HepG2 (cell line): ENCODE measurements at regions not wholly inside any gene's neighbourhood (a gene's known extent, or its start where the extent isn't known, plus 50 kb on each side); places are given as distances from the start of the nearest gene placed in this dataset.

Experiments
- ATAC-seq: fragments of 200-7000 bp; cut with Tn5 transposase; 3 replicates; pipeline ENCODE4 v1.9.1; 2020; ENCODE audit warnings: mild to moderate bottlenecking, moderate library complexity
- BruUV-seq: library from RNA; stranded (reverse); fragments of 400-500 nt; replicated peaks from 2 replicates; lab custom pipeline; 2021; lab: Mats Ljungman, UMichigan
- CTCF ChIA-PET: fragments of 300-600 bp; formaldehyde crosslinking; extraction: SDS; loops from one replicate; lab custom pipeline; 2021; ENCODE audit warnings: low total read pairs, inconsistent platforms, low intra/inter-chr PET ratio; lab: Yijun Ruan, JAX
- POLR2A ChIA-PET: fragments of 350-600 bp; sonication (Branson Sonifier 250); formaldehyde crosslinking; loops from one replicate; lab custom pipeline; 2020; ENCODE audit warnings: antibody characterized with exemption, inconsistent platforms; lab: Yijun Ruan, JAX
- DNase-seq: peaks from one replicate; pipeline ENCODE4 v3.0.0-alpha.2; 2015; ENCODE audit warnings: low spot score
- FAIRE-seq: peaks from 3 replicates; lab custom pipeline; 2011; peaks lifted over from hg19 to GRCh38; lab: Jason Lieb, UNC
- H2AFZ ChIP-seq: one replicate; pipeline ENCODE4 v1.6.1; 2011; ENCODE audit warnings: low read length, inconsistent platforms
- H3K27ac ChIP-seq: fragments of 300-600 bp; 3 replicates; pipeline ENCODE4 v1.8.0; 2011; ENCODE audit warnings: mixed run types, mild to moderate bottlenecking, mixed read lengths, low read length, inconsistent platforms; ENCODE audit not compliant: insufficient read depth; ENCODE audit errors: extremely low read length
- H3K27me3 ChIP-seq, 2 experiments: fragments of 200-600 bp in 1 of 2; 2 replicates in 1 of 2; 3 replicates in 1 of 2; pipeline versions ENCODE4 v1.6.0 to v1.8.0; 2011; ENCODE audit warnings: low read length in 2 of 2, mild to moderate bottlenecking in 2 of 2, moderate library complexity in 2 of 2, inconsistent platforms in 1 of 2; ENCODE audit not compliant: insufficient read depth in 2 of 2, control insufficient read depth in 1 of 2
- H3K36me3 ChIP-seq, 2 experiments: fragments of 200-600 bp in 1 of 2; replicated peaks in 1 of 2; 2 replicates in 1 of 2; 3 replicates in 1 of 2; pipeline versions ENCODE4 v1.5.1 to v1.8.0; 2011; ENCODE audit warnings: low read length in 2 of 2, inconsistent platforms in 1 of 2; ENCODE audit not compliant: insufficient read depth in 2 of 2, control insufficient read depth in 1 of 2
- H3K4me1 ChIP-seq: 2 replicates; pipeline ENCODE4 v1.5.1; 2012; ENCODE audit warnings: low read length, inconsistent platforms; ENCODE audit not compliant: insufficient read depth
- H3K4me2 ChIP-seq: 2 replicates; pipeline ENCODE4 v1.6.0; 2011; ENCODE audit warnings: low read depth, low read length, inconsistent platforms
- H3K4me3 ChIP-seq, 3 experiments: fragments of 200-600 bp in 1 of 3; sonication (generic), shearing (Covaris generic) in 1 of 3; replicated peaks in 1 of 3; 2 replicates each; pipeline ENCODE4 v1.5.1; 2011 to 2016; ENCODE audit warnings: low read length in 3 of 3, inconsistent platforms in 2 of 3, low read depth in 2 of 3, mild to moderate bottlenecking in 2 of 3, control low read depth in 1 of 3, mixed read lengths in 1 of 3; ENCODE audit not compliant: insufficient read depth in 1 of 3
- H3K79me2 ChIP-seq: one replicate; pipeline ENCODE4 v1.6.1; 2011; ENCODE audit warnings: low read length, inconsistent platforms; ENCODE audit not compliant: insufficient read depth
- H3K9ac ChIP-seq: 2 replicates; pipeline ENCODE4 v1.6.0; 2011; ENCODE audit warnings: mild to moderate bottlenecking, low read depth, low read length, inconsistent platforms; ENCODE audit not compliant: insufficient read depth
- H3K9me3 ChIP-seq: 2 replicates; pipeline ENCODE4 v1.5.1; 2012; ENCODE audit warnings: mild to moderate bottlenecking, low read length
- H4K20me1 ChIP-seq: 2 replicates; pipeline ENCODE4 v1.6.0; 2011; ENCODE audit warnings: inconsistent platforms, mild to moderate bottlenecking, low read length, moderate library complexity; ENCODE audit not compliant: insufficient read depth
- AHR ChIP-seq: IDR thresholded peaks from 2 replicates; pipeline ENCODE4 v1.6.1; 2018; ENCODE audit warnings: missing genetic modification reagents, missing compliant biosample characterization
- DPF2 ChIP-seq: sonication (generic); formaldehyde crosslinking; IDR thresholded peaks from 2 replicates; pipeline ENCODE4 v1.4.0; 2020; ENCODE audit warnings: mild to moderate bottlenecking, low read depth, missing genetic modification reagents, borderline replicate concordance
- HNRNPH1 ChIP-seq: fragments of 200-400 bp; formaldehyde crosslinking; optimal IDR thresholded peaks from 2 replicates; pipeline ENCODE3; 2017; ENCODE audit warnings: mild to moderate bottlenecking, low read depth, low read length
- MATR3 ChIP-seq: sonication (generic); formaldehyde crosslinking; IDR thresholded peaks from 2 replicates; pipeline ENCODE4 v1.4.0; 2020; ENCODE audit warnings: missing genetic modification reagents
- RARG ChIP-seq: sonication (generic); formaldehyde crosslinking; IDR thresholded peaks from 2 replicates; pipeline ENCODE4 v1.4.0; 2020; ENCODE audit warnings: low read depth, mild to moderate bottlenecking, missing genetic modification reagents
- ZBTB43 ChIP-seq: sonication (generic); formaldehyde crosslinking; conservative IDR thresholded peaks from 2 replicates; pipeline ENCODE4 v1.4.0; 2020; ENCODE audit warnings: missing genetic modification reagents
- ZNF296 ChIP-seq: sonication (generic); formaldehyde crosslinking; conservative IDR thresholded peaks from 2 replicates; pipeline ENCODE4 v1.5.0; 2020; ENCODE audit warnings: mild to moderate bottlenecking, missing genetic modification reagents
- WGBS: methylation state at CpG from one replicate; pipeline ENCODE4 v1.1.6; 2017; ENCODE audit warnings: low lambda C conversion rate; 5-methylcytosine and 5-hydroxymethylcytosine counted together
- in situ Hi-C: cut with HindIII; loops from 2 replicates; pipeline ENCODE4 v1.10.0; 2017; ENCODE audit warnings: low pct_unique_long_range_greater_than_20kb; ENCODE audit not compliant: extremely low pct_ligation_motif_present
- intact Hi-C: fragments of 100-400 bp; cut with micrococcal nuclease; formaldehyde crosslinking; loops from one replicate; pipeline ENCODE4 v1.10.0; 2022; ENCODE audit not compliant: unreplicated experiment
- TF ChIP-seq, protein P1 (sequence below): sonication (generic); formaldehyde crosslinking; IDR thresholded peaks from 2 replicates; pipeline ENCODE4 v1.4.0; 2020; ENCODE audit warnings: mild to moderate bottlenecking, missing genetic modification reagents
- TF ChIP-seq, protein P2 (sequence below): IDR thresholded peaks from 2 replicates; pipeline ENCODE4 v1.6.1; 2016; ENCODE audit warnings: low read depth, missing genetic modification reagents, missing compliant biosample characterization

DNA sequence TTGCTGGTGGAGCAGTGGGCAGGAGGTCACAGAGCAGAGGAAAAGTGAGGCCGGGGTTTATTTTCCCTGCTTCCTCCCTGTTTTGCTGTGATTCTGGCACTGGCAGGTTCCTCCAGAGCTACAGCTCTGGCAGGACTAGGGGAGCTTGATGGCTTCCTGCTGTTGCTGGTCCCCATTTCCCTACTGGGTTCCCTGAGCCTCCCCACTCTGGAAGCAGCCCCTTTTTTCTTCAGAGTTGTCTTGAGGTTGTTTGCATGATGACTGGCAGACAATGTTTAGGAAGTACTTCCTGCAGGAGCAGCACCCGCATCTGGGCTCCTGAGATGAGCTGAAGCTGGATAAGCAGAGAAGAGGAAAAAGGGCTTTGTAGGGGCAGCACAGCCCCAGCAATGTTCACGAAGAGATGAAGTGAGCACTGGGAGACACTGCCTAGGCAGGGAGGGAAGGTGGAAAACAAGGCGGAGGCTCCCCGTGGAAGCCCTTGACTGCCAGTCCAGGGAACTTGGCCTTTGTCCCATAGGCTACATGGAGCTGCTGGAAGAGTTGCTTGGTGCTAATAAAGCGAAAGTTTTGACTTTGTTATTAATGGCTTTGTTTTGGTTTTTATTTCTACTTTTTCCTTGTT lies 126.9 kb downstream of the SLC38A6 start:
- no peaks in the 10 kb centered on the region for H4K20me1 ChIP-seq
- ATAC-seq (no peak), FAIRE-seq (no peak), DNase-seq (no peak)
- intact Hi-C loops: no loop called here
- no peak overlapping the region for H3K9ac ChIP-seq
- H3K27ac ChIP-seq: no peak overlapping the region
- POLR2A ChIA-PET: no interaction called here
- in situ Hi-C loops: loop anchor here (10.0 kb wide), 1 partner anchor 483 kb away; no protein-coding TSS in a partner anchor
- no peak overlapping the region for H2AFZ ChIP-seq
- H3K4me1 ChIP-seq: peaks cover 42% of the 10 kb centered on the region
- H3K4me2 ChIP-seq: no peak overlapping the region
- H3K79me2 ChIP-seq: no peaks in the 10 kb centered on the region
- H3K9me3 ChIP-seq: no peaks in the 10 kb centered on the region
- CTCF ChIA-PET: no interaction called here
- no TSS peak for BruUV-seq
- WGBS: 82% methylated on average over 6 of the region's 6 CpGs
- H3K36me3 ChIP-seq: no peaks in the 10 kb centered on the region
- H3K4me3 ChIP-seq: no peak overlapping the region
- H3K27me3 ChIP-seq: no peaks in the 10 kb centered on the region
- TF ChIP-seq ZNF296 (CRISPR knock-in tag) (no peak), HNRNPH1 (no peak), ZBTB43 (CRISPR knock-in tag) (no peak), AHR (CRISPR knock-in tag) (no peak), MATR3 (CRISPR knock-in tag) (no peak), RARG (no peak), DPF2 (CRISPR knock-in tag) (no peak)
- TF ChIP-seq, protein P1, sequence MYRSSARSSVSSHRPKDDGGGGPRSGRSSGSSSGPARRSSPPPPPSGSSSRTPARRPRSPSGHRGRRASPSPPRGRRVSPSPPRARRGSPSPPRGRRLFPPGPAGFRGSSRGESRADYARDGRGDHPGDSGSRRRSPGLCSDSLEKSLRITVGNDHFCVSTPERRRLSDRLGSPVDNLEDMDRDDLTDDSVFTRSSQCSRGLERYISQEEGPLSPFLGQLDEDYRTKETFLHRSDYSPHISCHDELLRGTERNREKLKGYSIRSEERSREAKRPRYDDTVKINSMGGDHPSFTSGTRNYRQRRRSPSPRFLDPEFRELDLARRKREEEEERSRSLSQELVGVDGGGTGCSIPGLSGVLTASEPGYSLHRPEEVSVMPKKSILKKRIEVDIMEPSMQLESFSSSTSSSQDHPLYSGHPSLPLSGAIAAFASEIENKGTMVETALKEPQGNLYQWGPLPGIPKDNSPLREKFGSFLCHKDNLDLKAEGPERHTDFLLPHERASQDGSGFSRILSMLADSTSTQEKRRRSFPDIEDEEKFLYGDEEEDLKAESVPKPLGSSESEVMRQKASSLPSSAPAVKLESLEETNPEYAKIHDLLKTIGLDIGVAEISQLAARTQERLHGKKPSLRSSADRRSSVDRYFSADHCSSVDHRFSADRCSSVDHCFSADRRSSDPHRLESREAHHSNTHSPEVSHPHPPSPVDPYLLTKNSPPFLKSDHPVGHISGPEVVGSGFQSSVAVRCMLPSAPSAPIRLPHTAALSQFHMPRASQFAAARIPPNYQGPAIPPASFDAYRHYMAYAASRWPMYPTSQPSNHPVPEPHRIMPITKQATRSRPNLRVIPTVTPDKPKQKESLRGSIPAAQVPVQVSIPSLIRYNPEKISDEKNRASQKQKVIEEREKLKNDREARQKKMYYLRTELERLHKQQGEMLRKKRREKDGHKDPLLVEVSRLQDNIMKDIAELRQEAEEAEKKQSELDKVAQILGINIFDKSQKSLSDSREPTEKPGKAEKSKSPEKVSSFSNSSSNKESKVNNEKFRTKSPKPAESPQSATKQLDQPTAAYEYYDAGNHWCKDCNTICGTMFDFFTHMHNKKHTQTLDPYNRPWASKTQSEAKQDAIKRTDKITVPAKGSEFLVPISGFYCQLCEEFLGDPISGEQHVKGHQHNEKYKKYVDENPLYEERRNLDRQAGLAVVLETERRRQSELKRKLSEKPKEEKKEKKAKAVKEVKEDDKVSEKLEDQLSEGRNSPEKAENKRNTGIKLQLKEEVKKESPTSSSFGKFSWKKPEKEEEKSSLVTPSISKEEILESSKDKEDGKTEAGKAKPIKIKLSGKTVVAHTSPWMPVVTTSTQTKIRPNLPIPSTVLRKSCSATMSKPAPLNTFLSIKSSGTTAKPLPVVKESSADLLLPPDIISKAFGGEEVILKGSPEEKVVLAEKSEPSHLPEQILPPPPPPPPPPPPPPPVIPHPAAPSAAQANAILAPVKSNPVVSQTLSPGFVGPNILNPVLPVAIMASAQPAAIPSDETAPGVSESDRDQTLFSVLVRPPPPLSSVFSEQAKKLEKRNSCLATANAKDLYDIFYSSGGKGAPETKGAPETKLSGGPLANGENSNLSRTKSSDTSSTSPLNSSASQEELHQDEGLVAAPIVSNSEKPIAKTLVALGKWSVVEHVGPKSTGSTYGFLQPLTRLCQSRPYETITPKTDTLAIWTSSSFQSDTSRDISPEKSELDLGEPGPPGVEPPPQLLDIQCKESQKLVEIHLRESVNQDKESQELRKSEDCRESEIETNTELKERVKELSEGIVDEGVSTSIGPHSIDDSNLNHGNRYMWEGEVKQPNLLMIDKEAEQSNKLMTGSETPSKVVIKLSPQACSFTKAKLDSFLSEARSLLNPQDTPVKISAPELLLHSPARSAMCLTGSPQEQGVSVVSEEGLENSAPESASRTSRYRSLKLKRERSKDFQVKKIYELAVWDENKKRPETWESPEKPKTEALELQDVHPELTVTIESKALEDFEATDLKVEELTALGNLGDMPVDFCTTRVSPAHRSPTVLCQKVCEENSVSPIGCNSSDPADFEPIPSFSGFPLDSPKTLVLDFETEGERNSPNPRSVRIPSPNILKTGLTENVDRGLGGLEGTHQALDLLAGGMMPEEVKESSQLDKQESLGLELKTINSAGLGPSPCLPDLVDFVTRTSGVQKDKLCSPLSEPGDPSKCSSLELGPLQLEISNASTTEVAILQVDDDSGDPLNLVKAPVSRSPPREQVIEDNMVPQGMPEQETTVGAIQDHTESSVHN: no peak
- TF ChIP-seq, protein P2, sequence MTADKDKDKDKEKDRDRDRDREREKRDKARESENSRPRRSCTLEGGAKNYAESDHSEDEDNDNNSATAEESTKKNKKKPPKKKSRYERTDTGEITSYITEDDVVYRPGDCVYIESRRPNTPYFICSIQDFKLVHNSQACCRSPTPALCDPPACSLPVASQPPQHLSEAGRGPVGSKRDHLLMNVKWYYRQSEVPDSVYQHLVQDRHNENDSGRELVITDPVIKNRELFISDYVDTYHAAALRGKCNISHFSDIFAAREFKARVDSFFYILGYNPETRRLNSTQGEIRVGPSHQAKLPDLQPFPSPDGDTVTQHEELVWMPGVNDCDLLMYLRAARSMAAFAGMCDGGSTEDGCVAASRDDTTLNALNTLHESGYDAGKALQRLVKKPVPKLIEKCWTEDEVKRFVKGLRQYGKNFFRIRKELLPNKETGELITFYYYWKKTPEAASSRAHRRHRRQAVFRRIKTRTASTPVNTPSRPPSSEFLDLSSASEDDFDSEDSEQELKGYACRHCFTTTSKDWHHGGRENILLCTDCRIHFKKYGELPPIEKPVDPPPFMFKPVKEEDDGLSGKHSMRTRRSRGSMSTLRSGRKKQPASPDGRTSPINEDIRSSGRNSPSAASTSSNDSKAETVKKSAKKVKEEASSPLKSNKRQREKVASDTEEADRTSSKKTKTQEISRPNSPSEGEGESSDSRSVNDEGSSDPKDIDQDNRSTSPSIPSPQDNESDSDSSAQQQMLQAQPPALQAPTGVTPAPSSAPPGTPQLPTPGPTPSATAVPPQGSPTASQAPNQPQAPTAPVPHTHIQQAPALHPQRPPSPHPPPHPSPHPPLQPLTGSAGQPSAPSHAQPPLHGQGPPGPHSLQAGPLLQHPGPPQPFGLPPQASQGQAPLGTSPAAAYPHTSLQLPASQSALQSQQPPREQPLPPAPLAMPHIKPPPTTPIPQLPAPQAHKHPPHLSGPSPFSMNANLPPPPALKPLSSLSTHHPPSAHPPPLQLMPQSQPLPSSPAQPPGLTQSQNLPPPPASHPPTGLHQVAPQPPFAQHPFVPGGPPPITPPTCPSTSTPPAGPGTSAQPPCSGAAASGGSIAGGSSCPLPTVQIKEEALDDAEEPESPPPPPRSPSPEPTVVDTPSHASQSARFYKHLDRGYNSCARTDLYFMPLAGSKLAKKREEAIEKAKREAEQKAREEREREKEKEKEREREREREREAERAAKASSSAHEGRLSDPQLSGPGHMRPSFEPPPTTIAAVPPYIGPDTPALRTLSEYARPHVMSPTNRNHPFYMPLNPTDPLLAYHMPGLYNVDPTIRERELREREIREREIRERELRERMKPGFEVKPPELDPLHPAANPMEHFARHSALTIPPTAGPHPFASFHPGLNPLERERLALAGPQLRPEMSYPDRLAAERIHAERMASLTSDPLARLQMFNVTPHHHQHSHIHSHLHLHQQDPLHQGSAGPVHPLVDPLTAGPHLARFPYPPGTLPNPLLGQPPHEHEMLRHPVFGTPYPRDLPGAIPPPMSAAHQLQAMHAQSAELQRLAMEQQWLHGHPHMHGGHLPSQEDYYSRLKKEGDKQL (CRISPR knock-in tag): no peak
